IMR-90 (cell line): ENCODE measurements at regions not wholly inside any gene's neighbourhood (a gene's known extent, or its start where the extent isn't known, plus 50 kb on each side); places are given as distances from the start of the nearest gene placed in this dataset.

ENCODE experiments used
- ATAC-seq: fragments of 200-7000 bp; cut with Tn5 transposase; 2 replicates; pipeline ENCODE4 v1.9.1; 2020; ENCODE audit warnings: low read depth, mild to moderate bottlenecking, moderate library complexity
- BruUV-seq: library from RNA; stranded (reverse); fragments of 400-500 nt; replicated peaks from 2 replicates; lab custom pipeline; 2021; lab: Mats Ljungman, UMichigan
- CTCF ChIA-PET: fragments of 300-600 bp; formaldehyde crosslinking; extraction: SDS; loops from one replicate; lab custom pipeline; 2021; ENCODE audit warnings: antibody characterized with exemption; lab: Yijun Ruan, JAX
- POLR2A ChIA-PET: fragments of 300-600 bp; sonication (Branson Sonifier 250); formaldehyde crosslinking; loops from one replicate; lab custom pipeline; 2022; ENCODE audit warnings: antibody characterized with exemption; ENCODE audit not compliant: unreplicated experiment; lab: Charles Lee
- DNase-seq: peaks from one replicate; pipeline ENCODE4 v3.0.0; 2013
- H2AFZ ChIP-seq: replicated peaks from 2 replicates; pipeline ENCODE3; 2013; ENCODE audit warnings: low read length, mild to moderate bottlenecking; ENCODE audit not compliant: poor library complexity
- H2AK5ac ChIP-seq: 2 replicates; pipeline ENCODE4 v1.6.1; 2013; ENCODE audit warnings: low read depth, low read length, inconsistent platforms
- H2AK9ac ChIP-seq: replicated peaks from 2 replicates; pipeline ENCODE3; 2013; ENCODE audit warnings: mild to moderate bottlenecking, low read depth, low read length, moderate library complexity; ENCODE audit not compliant: poor library complexity
- H2BK120ac ChIP-seq: 2 replicates; pipeline ENCODE4 v1.6.1; 2013; ENCODE audit warnings: low read depth, low read length, inconsistent platforms
- H2BK15ac ChIP-seq: 3 replicates; pipeline ENCODE4 v1.6.1; 2013; ENCODE audit warnings: low read depth, low read length, inconsistent platforms
- H2BK20ac ChIP-seq: 2 replicates; pipeline ENCODE4 v1.6.1; 2013; ENCODE audit warnings: low read depth, mild to moderate bottlenecking, inconsistent platforms, low read length, moderate library complexity
- H2BK5ac ChIP-seq: 2 replicates; pipeline ENCODE4 v1.6.1; 2013; ENCODE audit warnings: mild to moderate bottlenecking, low read depth, low read length, inconsistent platforms; ENCODE audit not compliant: poor library complexity, severe bottlenecking
- H3K14ac ChIP-seq: replicated peaks from 2 replicates; pipeline ENCODE4 v1.6.1; 2013; ENCODE audit warnings: low read depth, low read length, inconsistent platforms
- H3K18ac ChIP-seq: 2 replicates; pipeline ENCODE4 v1.6.1; 2013; ENCODE audit warnings: low read depth, low read length, control low read depth
- H3K23ac ChIP-seq: 2 replicates; pipeline ENCODE4 v1.6.1; 2013; ENCODE audit warnings: low read depth, low read length, inconsistent platforms
- H3K27ac ChIP-seq: 2 replicates; pipeline ENCODE4 v1.5.1; 2013; ENCODE audit warnings: mild to moderate bottlenecking, control low read depth, low read length; ENCODE audit not compliant: insufficient read depth
- H3K27me3 ChIP-seq: 2 replicates; pipeline ENCODE4 v1.6.1; 2013; ENCODE audit warnings: low read length; ENCODE audit not compliant: control insufficient read depth, insufficient read depth
- H3K36me3 ChIP-seq: 2 replicates; pipeline ENCODE4 v1.6.1; 2013; ENCODE audit warnings: low read length, mixed read lengths; ENCODE audit not compliant: control insufficient read depth, insufficient read depth
- H3K4ac ChIP-seq: 2 replicates; pipeline ENCODE4 v1.6.1; 2013; ENCODE audit warnings: low read depth, low read length, inconsistent platforms
- H3K4me1 ChIP-seq: 2 replicates; pipeline ENCODE4 v1.6.1; 2013; ENCODE audit warnings: low read length, mixed read lengths; ENCODE audit not compliant: control insufficient read depth, insufficient read depth
- H3K4me2 ChIP-seq: 2 replicates; pipeline ENCODE4 v1.6.1; 2013; ENCODE audit warnings: low read depth, mild to moderate bottlenecking, control low read depth, low read length, moderate library complexity
- H3K4me3 ChIP-seq: 2 replicates; pipeline ENCODE4 v1.5.1; 2013; ENCODE audit warnings: low read depth, mild to moderate bottlenecking, control low read depth, low read length, moderate library complexity; ENCODE audit not compliant: insufficient read depth
- H3K56ac ChIP-seq: 2 replicates; pipeline ENCODE4 v1.6.1; 2013; ENCODE audit warnings: low read length, inconsistent platforms; ENCODE audit not compliant: insufficient read depth; ENCODE audit errors: extremely low read depth
- H3K79me1 ChIP-seq, 2 experiments: 2 replicates each; pipeline ENCODE4 v1.6.1; 2013; ENCODE audit warnings: low read length in 2 of 2, inconsistent platforms in 1 of 2, low read depth in 1 of 2
- H3K9ac ChIP-seq: 2 replicates; pipeline ENCODE4 v1.6.1; 2013; ENCODE audit warnings: low read depth, low read length, control low read depth
- H3K9me1 ChIP-seq: 2 replicates; pipeline ENCODE4 v1.6.1; 2013; ENCODE audit warnings: low read length, inconsistent platforms; ENCODE audit not compliant: insufficient read depth
- H3K9me3 ChIP-seq: 2 replicates; pipeline ENCODE4 v1.6.1; 2013; ENCODE audit warnings: low read length; ENCODE audit not compliant: control insufficient read depth, insufficient read depth
- H4K20me1 ChIP-seq: 2 replicates; pipeline ENCODE4 v1.6.1; 2013; ENCODE audit warnings: low read length, inconsistent platforms; ENCODE audit not compliant: insufficient read depth
- H4K5ac ChIP-seq: 2 replicates; pipeline ENCODE4 v1.6.1; 2013; ENCODE audit warnings: mild to moderate bottlenecking, low read depth, low read length, control low read depth
- H4K8ac ChIP-seq, 2 experiments: 2 replicates each; pipeline ENCODE4 v1.6.1; 2013; ENCODE audit warnings: low read depth in 2 of 2, low read length in 2 of 2, control low read depth in 1 of 2, inconsistent platforms in 1 of 2
- H4K91ac ChIP-seq: 2 replicates; pipeline ENCODE4 v1.6.1; 2013; ENCODE audit warnings: low read depth, low read length, inconsistent platforms; ENCODE audit not compliant: insufficient read depth
- BHLHE40 ChIP-seq: fragments of 150-350 bp; IDR thresholded peaks from 2 replicates; pipeline ENCODE4 v1.6.1; 2016; ENCODE audit warnings: mild to moderate bottlenecking, low read depth, low read length
- CEBPB ChIP-seq: IDR thresholded peaks from 2 replicates; pipeline ENCODE4 v1.6.1; 2012; ENCODE audit warnings: low read depth, low read length, improper control_type of control experiment
- CHD1 ChIP-seq: IDR thresholded peaks from 2 replicates; pipeline ENCODE4 v1.6.1; 2012; ENCODE audit warnings: low read depth, low read length, improper control_type of control experiment
- CTCF ChIP-seq: conservative IDR thresholded peaks from 2 replicates; pipeline ENCODE4 v1.5.1; 2012; ENCODE audit warnings: mild to moderate bottlenecking, low read depth, low read length, improper control_type of control experiment
- ELK1 ChIP-seq: fragments of 150-350 bp; IDR thresholded peaks from 2 replicates; pipeline ENCODE4 v1.6.1; 2016; ENCODE audit warnings: low read depth, mild to moderate bottlenecking, low read length, moderate library complexity, borderline replicate concordance
- FOS ChIP-seq: fragments of 150-350 bp; IDR thresholded peaks from 2 replicates; pipeline ENCODE4 v1.6.1; 2016; ENCODE audit warnings: low read depth, low read length
- MAFK ChIP-seq: IDR thresholded peaks from 2 replicates; pipeline ENCODE4 v1.6.1; 2012; ENCODE audit warnings: low read depth, low read length, improper control_type of control experiment
- MAZ ChIP-seq: IDR thresholded peaks from 2 replicates; pipeline ENCODE4 v1.6.1; 2012; ENCODE audit warnings: low read depth, mild to moderate bottlenecking, low read length, improper control_type of control experiment, moderate library complexity, borderline replicate concordance
- MXI1 ChIP-seq: IDR thresholded peaks from 2 replicates; pipeline ENCODE4 v1.6.1; 2012; ENCODE audit warnings: low read depth, mild to moderate bottlenecking, low read length, moderate library complexity, borderline replicate concordance
- NFE2L2 ChIP-seq: fragments of 150-350 bp; IDR thresholded peaks from 2 replicates; pipeline ENCODE4 v1.6.1; 2016; ENCODE audit warnings: low read depth, mild to moderate bottlenecking, low read length
- POLR2A ChIP-seq: IDR thresholded peaks from 2 replicates; pipeline ENCODE4 v1.6.1; 2012; ENCODE audit warnings: mild to moderate bottlenecking, low read depth, low read length
- RAD21 ChIP-seq: IDR thresholded peaks from 2 replicates; pipeline ENCODE4 v1.6.1; 2012; ENCODE audit warnings: low read length, improper control_type of control experiment
- RCOR1 ChIP-seq: IDR thresholded peaks from 2 replicates; pipeline ENCODE4 v1.6.1; 2012; ENCODE audit warnings: mild to moderate bottlenecking, low read length, improper control_type of control experiment; ENCODE audit not compliant: insufficient replicate concordance
- RFX5 ChIP-seq: IDR thresholded peaks from 2 replicates; pipeline ENCODE4 v1.8.0; 2012; ENCODE audit warnings: low read depth, mild to moderate bottlenecking, low read length, moderate library complexity
- SMC3 ChIP-seq: fragments of 150-350 bp; IDR thresholded peaks from 2 replicates; pipeline ENCODE4 v1.6.1; 2016; ENCODE audit warnings: low read depth, mild to moderate bottlenecking, antibody characterized with exemption, low read length, moderate library complexity
- USF2 ChIP-seq: fragments of 150-350 bp; IDR thresholded peaks from 2 replicates; pipeline ENCODE4 v1.6.1; 2017; ENCODE audit warnings: mild to moderate bottlenecking, antibody characterized with exemption, low read length, low read depth
- WGBS, 2 experiments: methylation state at CpG; one replicate each; pipeline versions ENCODE4 v1.1.5 to v1.1.7; 2013; ENCODE audit warnings: missing lambda C conversion rate in 2 of 2; ENCODE audit not compliant: insufficient read length in 1 of 2; ENCODE audit errors: extremely low coverage in 2 of 2; 5-methylcytosine and 5-hydroxymethylcytosine counted together
- dilution Hi-C: fragments of 300-500 bp; cut with HindIII; formaldehyde crosslinking; loops from one replicate; pipeline ENCODE4 v1.14.3; 2018; ENCODE audit warnings: low sequenced_read_pairs; ENCODE audit not compliant: unreplicated experiment
- in situ Hi-C: fragments of 300-500 bp; cut with MboI; formaldehyde crosslinking; loops from 3 replicates; pipeline ENCODE4 v1.14.3; 2019; ENCODE audit warnings: low sequenced_read_pairs, inconsistent platforms, mixed read lengths
- intact Hi-C: fragments of 100-400 bp; cut with micrococcal nuclease; formaldehyde crosslinking; loops from 2 replicates; pipeline ENCODE4 v1.10.0; 2022

- Histone ChIP-seq H2BK120ac (no peak overlapping the region), H2AK9ac (no peak overlapping the region), H3K79me1 (no peaks in the 10 kb centered on the region), H3K9ac (no peak overlapping the region), H4K20me1 (no peaks in the 10 kb centered on the region), H4K8ac (no peak overlapping the region), H3K9me3 (peaks cover 6% of the 10 kb centered on the region), H3K9me1 (no peaks in the 10 kb centered on the region), H2BK15ac (no peak overlapping the region), H4K91ac (no peak overlapping the region), H3K4me3 (no peak overlapping the region), H3K4me1 (no peaks in the 10 kb centered on the region), H3K36me3 (no peaks in the 10 kb centered on the region), H3K27me3 (no peaks in the 10 kb centered on the region), H3K4ac (no peak overlapping the region), H3K14ac (no peak overlapping the region), H3K23ac (no peak overlapping the region), H2AFZ (no peak overlapping the region), H4K5ac (no peak overlapping the region), H3K18ac (no peak overlapping the region), H2AK5ac (no peak overlapping the region), H3K56ac (no peak overlapping the region), H3K27ac (no peak overlapping the region), H2BK5ac (no peak overlapping the region), H2BK20ac (no peak overlapping the region), H3K4me2 (no peak overlapping the region)
- no peak for ATAC-seq
- CTCF ChIA-PET: interaction anchor here (0.6 kb wide), 1 partner anchor 126 kb away, joined by 3 read pairs; no protein-coding TSS in a partner anchor
- no peak for DNase-seq
- intact Hi-C loops: no loop called here
- no CpG with 5 or more reads among the region's 2 CpGs for WGBS, 2 experiments
- dilution Hi-C loops: no loop called here
- BruUV-seq: no TSS peak
- in situ Hi-C loops: no loop called here
- no peak for TF ChIP-seq USF2
- TF ChIP-seq RFX5: no peak
- no peak for TF ChIP-seq SMC3
- no peak for TF ChIP-seq POLR2A
- TF ChIP-seq MXI1: no peak
- TF ChIP-seq NFE2L2: no peak
- no peak for TF ChIP-seq RAD21
- TF ChIP-seq RCOR1: no peak
- TF ChIP-seq MAFK: no peak
- TF ChIP-seq CHD1: no peak
- no peak for TF ChIP-seq CEBPB
- TF ChIP-seq FOS: no peak
- TF ChIP-seq CTCF: no peak
- TF ChIP-seq MAZ: no peak
- TF ChIP-seq ELK1: no peak
- TF ChIP-seq BHLHE40: no peak
- POLR2A ChIA-PET: interaction anchor here (0.7 kb wide), 1 partner anchor 688 kb away, joined by 8 read pairs; no protein-coding TSS in a partner anchor
Measured at GRCh38 chr16:60792437-60792836, 1243.8 kb downstream of the CDH8 start.
